HEK293T (cell line): ENCODE measurements at regions not wholly inside any gene's neighbourhood (a gene's known extent, or its start where the extent isn't known, plus 50 kb on each side); places are given as distances from the start of the nearest gene placed in this dataset.

Experiments used
- BHLHE40 ChIP-seq: fragments of 450-650 bp; IDR thresholded peaks from 2 replicates; pipeline ENCODE4 v1.6.1; 2016; ENCODE audit warnings: mild to moderate bottlenecking, moderate library complexity, borderline replicate concordance
- CTBP1 ChIP-seq: fragments of 450-650 bp; IDR thresholded peaks from 2 replicates; pipeline ENCODE4 v1.6.1; 2016; ENCODE audit warnings: borderline replicate concordance
- ELF4 ChIP-seq: fragments of 450-650 bp; IDR thresholded peaks from 2 replicates; pipeline ENCODE4 v1.6.1; 2017; ENCODE audit warnings: antibody characterized with exemption
- FOXA1 ChIP-seq: fragments of 450-650 bp; IDR thresholded peaks from 2 replicates; pipeline ENCODE4 v1.6.1; 2016; ENCODE audit warnings: mild to moderate bottlenecking
- FOXM1 ChIP-seq: fragments of 450-650 bp; IDR thresholded peaks from 2 replicates; pipeline ENCODE4 v1.6.1; 2017; ENCODE audit warnings: mild to moderate bottlenecking, borderline replicate concordance
- HDGF ChIP-seq: fragments of 450-650 bp; IDR thresholded peaks from 2 replicates; pipeline ENCODE4 v1.6.1; 2017; ENCODE audit warnings: antibody characterized with exemption, borderline replicate concordance
- L3MBTL2 ChIP-seq: fragments of 450-650 bp; conservative IDR thresholded peaks from 2 replicates; pipeline ENCODE4 v1.6.1; 2016; ENCODE audit warnings: mild to moderate bottlenecking
- LEF1 ChIP-seq: fragments of 450-650 bp; IDR thresholded peaks from 2 replicates; pipeline ENCODE4 v1.6.1; 2017; ENCODE audit warnings: mild to moderate bottlenecking, borderline replicate concordance
- PKNOX1 ChIP-seq: fragments of 450-650 bp; IDR thresholded peaks from 2 replicates; pipeline ENCODE4 v1.6.1; 2016
- SP1 ChIP-seq: fragments of 450-650 bp; IDR thresholded peaks from 2 replicates; pipeline ENCODE4 v1.6.1; 2017
- SUZ12 ChIP-seq: fragments of 450-650 bp; IDR thresholded peaks from 2 replicates; pipeline ENCODE4 v1.6.1; 2016; ENCODE audit warnings: mild to moderate bottlenecking
- TARDBP ChIP-seq: fragments of 450-650 bp; IDR thresholded peaks from 2 replicates; pipeline ENCODE4 v1.6.1; 2016
- ZNF384 ChIP-seq: fragments of 450-650 bp; IDR thresholded peaks from 2 replicates; pipeline ENCODE4 v1.6.1; 2016

DNA sequence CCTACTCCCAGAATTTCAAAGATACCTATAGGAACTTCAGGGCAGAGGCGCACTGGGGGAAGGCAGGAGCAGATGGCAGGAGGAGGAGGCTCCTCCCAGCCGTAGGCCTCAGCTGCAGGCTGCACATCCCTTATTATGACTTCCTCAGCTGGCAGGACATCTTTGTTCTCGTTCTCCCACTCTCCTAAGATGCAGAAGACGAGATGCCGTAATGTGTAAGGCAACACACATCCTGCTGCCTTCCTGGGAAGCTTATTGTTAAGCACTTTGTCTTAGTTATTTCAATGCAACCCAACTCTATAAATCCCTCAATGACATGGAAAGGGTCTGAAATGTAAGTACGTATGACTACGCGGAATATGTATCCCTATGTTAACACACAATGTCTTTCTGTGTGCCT is 599.8 kb upstream of the MGMT start:
- TF ChIP-seq FOXM1 (no peak), BHLHE40 (no peak), HDGF (no peak), TARDBP (no peak), ZNF384 (no peak), CTBP1 (no peak), SP1 (no peak), SUZ12 (no peak), ELF4 (no peak), LEF1 (no peak), FOXA1 (no peak), L3MBTL2 (no peak), PKNOX1 (no peak)
